ENCODE measurements at regions not wholly inside any gene's neighbourhood (a gene's known extent, or its start where the extent isn't known, plus 50 kb on each side); places are given as distances from the start of the nearest gene placed in this dataset.

GRCh38 chr5:160175438-160176218, 53.7 kb upstream of the FABP6 start:
- no peak overlapping the region for H3K4me3 ChIP-seq (replicated peaks; ENCODE audit: low read depth, low read length)
- peak; percentile 40 for DNase-seq (ENCODE audit: low read depth)
- no peak for TF ChIP-seq CTCF (IDR thresholded peaks at IDR 0.05; ENCODE audit: low read length, missing control alignments)

- no peak for DNase-seq (ENCODE audit: low read depth)
- TF ChIP-seq CTCF (IDR thresholded peaks at IDR 0.05; ENCODE audit: low read length, missing control alignments), result no peak
- no peak overlapping the region for H3K4me3 ChIP-seq (replicated peaks; ENCODE audit: low read depth, low read length)
Observed at GRCh38 chr5:160174780-160175437, 54.4 kb upstream of the FABP6 start.

- no peak for DNase-seq (ENCODE audit: low read depth)
- no peak overlapping the region for H3K4me3 ChIP-seq (replicated peaks; ENCODE audit: low read depth, low read length)
- no peak for TF ChIP-seq CTCF (IDR thresholded peaks at IDR 0.05; ENCODE audit: low read length, missing control alignments)
Observed at GRCh38 chr5:160174290-160174689, 55.0 kb upstream of the FABP6 start.

- no peak overlapping the region for H3K4me3 ChIP-seq (replicated peaks; ENCODE audit: low read depth, low read length)
- TF ChIP-seq CTCF (IDR thresholded peaks at IDR 0.05; ENCODE audit: low read length, missing control alignments), result no peak
- peak; percentile 60 for DNase-seq (ENCODE audit: low read depth)
Observed at GRCh38 chr5:160171666-160172065, 52.4 kb upstream of the PWWP2A start.

- TF ChIP-seq CTCF (IDR thresholded peaks at IDR 0.05; ENCODE audit: low read length, missing control alignments), result no peak
Observed at GRCh38 chr5:160169326-160169725, 50.1 kb upstream of the PWWP2A start.

More at GRCh38 chr5:160169326-160169725, 50.1 kb upstream of the PWWP2A start:
- DNase-seq (ENCODE audit: low read depth), result peak; percentile 93
- peak overlapping the region; percentile 13 for H3K4me3 ChIP-seq (replicated peaks; ENCODE audit: low read depth, low read length)
